K562 (cell line): ENCODE measurements at regions not wholly inside any gene's neighbourhood (a gene's known extent, or its start where the extent isn't known, plus 50 kb on each side); places are given as distances from the start of the nearest gene placed in this dataset.

Source experiments
- ATF4 ChIP-seq: fragments of 450-650 bp; formaldehyde crosslinking; IDR thresholded peaks from 2 replicates; pipeline ENCODE4 v1.4.0; 2022; ENCODE audit warnings: mild to moderate bottlenecking, moderate library complexity
- CEBPB ChIP-seq: fragments of 450-650 bp; IDR thresholded peaks from 2 replicates; pipeline ENCODE4 v1.6.1; 2016; ENCODE audit warnings: missing genetic modification characterization, missing compliant biosample characterization
- DDX20 ChIP-seq: fragments of 450-650 bp; IDR thresholded peaks from 2 replicates; pipeline ENCODE4 v1.6.1; 2016; ENCODE audit warnings: missing genetic modification characterization, low read depth, mild to moderate bottlenecking, missing compliant biosample characterization, moderate library complexity
- FOS ChIP-seq: IDR thresholded peaks from 3 replicates; pipeline ENCODE4 v1.6.1; 2011; ENCODE audit not compliant: insufficient read length; ENCODE audit errors: extremely low read depth
- IRF1 ChIP-seq: sonication (generic); formaldehyde crosslinking; IDR thresholded peaks from 2 replicates; pipeline ENCODE4 v1.8.0; 2022; ENCODE audit warnings: missing genetic modification reagents, mild to moderate bottlenecking, borderline replicate concordance
- MCM5 ChIP-seq: fragments of 450-650 bp; IDR thresholded peaks from 2 replicates; pipeline ENCODE4 v1.6.1; 2016; ENCODE audit warnings: low read depth
- MEF2D ChIP-seq: conservative IDR thresholded peaks from 2 replicates; pipeline ENCODE4 v1.6.1; 2016; ENCODE audit warnings: low read depth, missing genetic modification characterization, missing compliant biosample characterization
- PTRF ChIP-seq: fragments of 450-650 bp; IDR thresholded peaks from 2 replicates; pipeline ENCODE4 v1.6.1; 2016; ENCODE audit warnings: mild to moderate bottlenecking, missing genetic modification characterization, missing compliant biosample characterization
- SIN3B ChIP-seq: fragments of 450-650 bp; IDR thresholded peaks from 2 replicates; pipeline ENCODE4 v1.6.1; 2017; ENCODE audit warnings: low read depth, mild to moderate bottlenecking, moderate library complexity
- SMARCA5 ChIP-seq: fragments of 450-650 bp; IDR thresholded peaks from 2 replicates; pipeline ENCODE4 v1.6.1; 2016
- STAT5B ChIP-seq: fragments of 250-450 bp; sonication (Bioruptor Pico); IDR thresholded peaks from 2 replicates; pipeline ENCODE4 v1.8.0; 2021; ENCODE audit warnings: mild to moderate bottlenecking, inconsistent platforms
- ZBTB12 ChIP-seq: fragments of 250-450 bp; sonication (Bioruptor Pico); IDR thresholded peaks from 2 replicates; pipeline ENCODE4 v1.4.0; 2020
- ZNF133 ChIP-seq: fragments of 250-450 bp; sonication (Bioruptor Pico); IDR thresholded peaks from 2 replicates; pipeline ENCODE4 v1.4.0; 2020; ENCODE audit warnings: mild to moderate bottlenecking
- ZNF175 ChIP-seq: fragments of 200-800 bp; sonication (Bioruptor generic); IDR thresholded peaks from 2 replicates; pipeline ENCODE4 v1.6.1; 2016; ENCODE audit warnings: low read depth, mild to moderate bottlenecking, missing genetic modification characterization, missing compliant biosample characterization
- ZNF197 ChIP-seq: fragments of 200-800 bp; sonication (Bioruptor generic); IDR thresholded peaks from 2 replicates; pipeline ENCODE4 v1.6.1; 2016; ENCODE audit warnings: low read depth, missing genetic modification characterization, missing compliant biosample characterization
- ZNF311 ChIP-seq: fragments of 250-450 bp; sonication (Bioruptor Pico); IDR thresholded peaks from 2 replicates; pipeline ENCODE4 v1.4.0; 2020; ENCODE audit warnings: mild to moderate bottlenecking, moderate library complexity
- ZNF318 ChIP-seq, 2 experiments: fragments of 450-650 bp; IDR thresholded peaks; 2 replicates each; pipeline ENCODE4 v1.6.1; 2016; ENCODE audit warnings: mild to moderate bottlenecking in 2 of 2, borderline replicate concordance in 1 of 2, low read depth in 1 of 2, moderate library complexity in 1 of 2
- ZNF79 ChIP-seq: fragments of 250-450 bp; sonication (Bioruptor Pico); IDR thresholded peaks from 2 replicates; pipeline ENCODE4 v1.4.0; 2020; ENCODE audit warnings: low read depth, mild to moderate bottlenecking, moderate library complexity

GRCh38 chr12:46475972-46476645 is 103.5 kb upstream of the SLC38A2 start (continued):
- no peak for TF ChIP-seq IRF1 (CRISPR knock-in tag)
- 0 out of 2 replicates have a peak, but pooled peaks have one; percentile 39 for TF ChIP-seq ATF4
- peak; percentile 76 for TF ChIP-seq ZNF79
- TF ChIP-seq PTRF = peak; percentile 88
- TF ChIP-seq ZNF311 (CRISPR knock-in tag) = peak; percentile 94
- no peak for TF ChIP-seq ZNF133 (CRISPR knock-in tag)
- TF ChIP-seq ZNF175 (CRISPR knock-in tag) = peak; percentile 69; the same call in 1 of the 2 replicates
- TF ChIP-seq STAT5B (CRISPR knock-in tag) = no peak
- TF ChIP-seq SIN3B = no peak
- no peak for TF ChIP-seq SMARCA5
- no peak for TF ChIP-seq MCM5
- TF ChIP-seq ZNF197 (CRISPR knock-in tag) = no peak
- TF ChIP-seq ZBTB12 (CRISPR knock-in tag) = 0 out of 2 replicates have a peak, but pooled peaks have one; percentile 36
- TF ChIP-seq CEBPB = no peak
- TF ChIP-seq FOS = no peak
- 0 out of 2 replicates have a peak, but pooled peaks have one; percentile 55 for TF ChIP-seq DDX20
- no peak for TF ChIP-seq ZNF318 (IDR thresholded peaks at IDR 0.05; ENCODE audit: borderline replicate concordance in 1 of 2, low read depth in 1 of 2)
- TF ChIP-seq MEF2D (tag) = peak; percentile 72; the same call in 1 of the 2 replicates
